HK-2 (cell line): ENCODE measurements at regions not wholly inside any gene's neighbourhood (a gene's known extent, or its start where the extent isn't known, plus 50 kb on each side); places are given as distances from the start of the nearest gene placed in this dataset.
"Not testable (repeated sequence)": the region's sequence is repeated elsewhere in the genome, so short reads cannot be mapped to it uniquely, and the experiment has no call there.

Experiments
- DNase-seq: peaks from one replicate; pipeline ENCODE4 v3.0.0-alpha.2; 2018; ENCODE audit not compliant: unreplicated experiment

DNA sequence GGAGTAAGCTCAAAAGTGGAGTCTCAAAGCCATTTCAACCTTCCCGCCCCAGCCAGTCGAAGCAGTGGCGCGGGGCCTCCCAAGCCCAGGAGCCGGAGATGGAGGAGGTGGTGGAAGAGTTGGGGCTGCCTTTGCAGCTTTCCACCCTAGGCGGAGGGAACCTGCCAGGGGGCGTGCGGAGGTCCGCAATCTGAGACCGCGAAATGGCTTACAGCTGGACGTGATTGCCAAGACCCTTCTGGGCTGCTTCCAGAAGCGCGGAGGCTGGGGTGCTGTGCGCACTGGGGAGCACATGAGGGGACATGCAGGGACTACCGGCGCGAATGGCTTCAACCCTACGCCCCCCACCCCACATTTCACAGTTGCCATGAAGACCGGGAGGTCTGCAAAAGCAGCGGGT is 86.2 kb downstream of the PRR15 start:
- no peak for DNase-seq

DNA sequence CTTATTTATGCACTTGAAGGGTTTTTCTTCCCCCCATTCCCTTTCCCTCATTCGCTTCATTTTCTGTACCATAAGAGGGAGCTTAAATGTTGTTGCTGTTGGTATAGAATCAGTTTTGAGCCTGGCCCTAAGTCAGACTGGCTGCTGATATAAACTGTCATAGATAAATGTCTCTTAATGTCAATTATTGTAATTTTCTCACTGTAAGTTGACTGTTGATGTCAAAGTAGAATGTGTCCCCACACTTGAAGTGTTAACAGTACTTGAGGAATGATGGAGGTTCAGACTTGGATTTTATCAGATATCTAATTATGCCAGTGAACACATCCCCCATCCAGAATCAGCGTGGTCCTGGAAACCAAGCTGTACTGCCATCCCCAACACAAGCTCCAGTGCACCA is 87.8 kb downstream of the PRR15 start:
- no peak for DNase-seq

DNA sequence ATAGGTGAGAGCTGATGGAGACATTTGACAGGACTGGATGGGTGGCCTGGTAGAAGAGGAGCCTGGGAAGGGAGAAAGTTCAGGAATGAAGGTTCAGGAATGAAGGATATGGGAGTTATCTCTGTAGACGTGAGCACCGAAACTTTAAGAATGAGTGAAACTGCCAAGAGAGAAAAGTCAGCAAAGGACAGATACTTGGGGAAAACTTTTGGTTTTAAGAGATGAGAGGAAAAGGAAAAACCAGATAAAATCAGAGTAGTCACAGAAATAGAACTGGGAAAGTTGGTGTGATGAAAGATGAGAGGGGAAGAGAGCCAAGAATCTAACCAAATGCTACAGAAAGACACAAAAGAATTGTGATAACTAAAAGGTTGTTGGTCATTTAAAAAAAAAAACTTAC is 88.9 kb downstream of the PRR15 start:
- DNase-seq, result no peak

DNA sequence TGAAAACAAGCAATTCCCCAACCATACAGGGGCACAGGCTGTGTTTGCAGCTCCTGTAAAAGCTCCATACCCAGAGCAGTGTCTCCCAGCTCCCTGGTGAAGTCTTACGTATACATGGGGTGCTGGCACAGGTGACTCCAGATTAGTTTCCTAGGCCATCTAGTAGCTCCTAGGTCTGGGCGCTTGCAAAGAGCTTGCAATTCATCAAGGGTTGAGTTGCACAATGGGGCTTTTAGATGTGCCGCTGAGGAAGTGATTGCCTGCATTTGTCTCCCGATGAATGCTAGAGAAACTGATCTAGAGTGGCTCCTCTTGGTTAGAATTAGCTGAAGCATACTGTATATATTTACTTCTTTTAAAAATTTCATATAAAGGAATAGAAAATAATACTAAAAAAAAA is 90.7 kb downstream of the PRR15 start:
- DNase-seq, result not testable (repeated sequence)

GRCh38 chr7:29657288-29657687 is 93.7 kb downstream of the PRR15 start:
- DNase-seq, result no peak

DNA sequence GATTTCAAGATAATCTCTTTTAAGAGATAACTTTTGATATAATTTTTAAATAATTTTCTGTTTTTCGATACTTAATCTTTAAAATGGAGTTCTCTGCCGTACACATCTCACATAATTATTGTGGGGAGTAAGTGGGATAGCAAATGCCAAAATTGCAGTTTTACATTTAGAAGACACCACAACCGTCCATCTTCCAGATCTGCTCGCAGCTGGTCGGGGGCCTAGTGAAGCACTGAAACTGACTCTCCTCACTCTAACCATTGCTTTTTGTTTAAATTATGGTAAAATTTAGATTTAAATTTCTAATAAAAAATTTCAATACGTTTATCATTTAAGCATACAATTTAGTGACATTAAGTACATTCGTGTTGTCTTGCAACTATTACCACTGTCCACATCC is 94.2 kb downstream of the PRR15 start:
- no peak for DNase-seq

DNA sequence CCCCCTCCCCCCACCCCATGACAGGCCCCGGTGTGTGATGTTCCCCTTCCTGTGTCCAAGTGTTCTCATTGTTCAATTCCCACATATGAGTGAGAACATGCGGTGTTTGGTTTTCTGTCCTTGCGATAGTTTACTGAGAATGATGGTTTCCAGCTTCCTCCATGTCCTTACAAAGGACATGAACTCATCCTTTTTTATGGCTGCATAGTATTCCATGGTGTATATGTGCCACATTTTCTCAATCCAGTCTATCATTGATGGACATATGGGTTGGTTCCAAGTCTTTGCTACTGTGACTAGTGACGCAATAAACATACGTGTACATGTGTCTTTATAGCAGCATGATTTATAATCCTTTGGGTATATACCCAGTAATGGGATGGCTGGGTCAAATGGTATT is 95.6 kb downstream of the PRR15 start:
- DNase-seq, result not testable (repeated sequence)

DNA sequence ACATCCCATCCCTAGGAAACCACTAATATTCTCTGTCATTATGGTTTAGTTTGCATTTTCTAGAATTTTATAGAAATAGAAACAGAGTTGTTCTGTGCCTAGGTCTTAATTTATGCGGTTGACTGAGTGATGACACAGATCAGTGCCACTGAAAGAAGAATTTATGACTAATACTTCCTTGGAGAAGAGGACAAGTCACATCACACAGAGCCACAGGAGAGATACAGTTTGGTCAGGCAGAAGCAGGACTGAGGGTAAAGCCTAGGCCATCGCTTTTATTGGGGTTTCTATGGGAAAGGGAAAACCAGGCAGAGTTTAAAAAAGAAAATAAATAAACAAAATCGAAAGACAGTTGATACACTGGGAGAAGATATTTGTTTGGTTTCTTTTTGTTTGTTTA is 99.3 kb downstream of the PRR15 start:
- DNase-seq, result not testable (repeated sequence)

DNA sequence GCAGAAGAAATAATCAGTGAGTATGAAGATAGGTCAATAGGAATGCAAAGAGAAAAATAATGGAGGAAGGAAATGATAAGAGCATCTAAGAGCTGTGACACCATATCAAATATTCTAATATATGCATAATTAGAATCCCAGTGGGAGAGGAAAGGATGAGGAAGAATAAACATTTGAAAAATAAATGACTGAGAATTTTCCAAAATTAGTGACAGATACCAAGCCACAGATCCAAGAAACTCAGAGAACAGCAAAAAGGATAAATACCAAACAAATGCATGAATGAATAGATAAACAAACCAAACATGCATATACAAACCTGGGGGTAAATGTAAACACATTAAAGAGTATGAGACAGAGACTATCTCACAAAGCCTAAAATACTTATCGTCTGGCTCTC is 101.4 kb downstream of the PRR15 start:
- DNase-seq, result not testable (repeated sequence)

- not testable (repeated sequence) for DNase-seq
Observed at GRCh38 chr7:29667096-29667669, 103.5 kb downstream of the PRR15 start.

GRCh38 chr7:29671286-29671685 is 107.7 kb downstream of the PRR15 start:
- DNase-seq, result not testable (repeated sequence)

DNA sequence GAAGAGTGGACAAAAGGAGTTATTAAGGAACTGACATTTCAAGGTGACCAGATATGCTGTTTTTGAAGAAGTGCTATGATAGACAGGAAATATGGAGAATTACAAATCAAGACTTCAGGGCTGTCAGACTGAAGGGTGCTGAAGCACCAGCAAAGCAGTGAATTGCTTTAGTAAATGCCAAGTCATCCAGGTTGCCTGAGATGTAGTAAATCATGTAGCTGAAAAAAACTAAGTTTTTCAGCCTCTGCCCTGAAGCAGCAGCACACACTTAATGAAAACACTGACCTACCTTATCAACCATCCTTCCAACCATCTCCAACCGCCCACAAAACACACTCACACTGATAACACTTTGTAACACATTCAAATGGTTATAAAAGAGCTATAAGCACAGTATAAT is 110.0 kb downstream of the PRR15 start:
- DNase-seq, result not testable (repeated sequence)

DNA sequence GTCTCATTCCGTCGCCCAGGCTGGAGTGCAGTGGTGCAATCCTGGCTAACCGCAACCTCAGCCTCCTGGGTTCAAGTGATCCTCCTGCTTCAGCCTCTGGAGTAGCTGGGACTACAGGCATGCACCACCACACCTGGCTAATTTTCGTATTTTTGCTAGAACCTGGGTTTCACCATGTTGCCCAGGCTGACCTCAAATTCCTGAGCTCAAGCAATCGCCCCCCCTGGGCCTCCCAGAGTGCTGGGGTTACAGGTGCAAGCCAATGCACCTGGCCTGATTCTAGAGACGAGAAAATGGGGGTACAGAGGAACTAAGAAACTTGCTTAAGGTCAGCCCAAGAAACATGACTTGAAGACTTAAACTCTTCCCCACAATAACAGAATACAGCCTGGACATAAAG is 111.0 kb downstream of the PRR15 start:
- not testable (repeated sequence) for DNase-seq

- DNase-seq, result not testable (repeated sequence)
Observed at GRCh38 chr7:29677254-29677653, 113.6 kb downstream of the PRR15 start.

DNA sequence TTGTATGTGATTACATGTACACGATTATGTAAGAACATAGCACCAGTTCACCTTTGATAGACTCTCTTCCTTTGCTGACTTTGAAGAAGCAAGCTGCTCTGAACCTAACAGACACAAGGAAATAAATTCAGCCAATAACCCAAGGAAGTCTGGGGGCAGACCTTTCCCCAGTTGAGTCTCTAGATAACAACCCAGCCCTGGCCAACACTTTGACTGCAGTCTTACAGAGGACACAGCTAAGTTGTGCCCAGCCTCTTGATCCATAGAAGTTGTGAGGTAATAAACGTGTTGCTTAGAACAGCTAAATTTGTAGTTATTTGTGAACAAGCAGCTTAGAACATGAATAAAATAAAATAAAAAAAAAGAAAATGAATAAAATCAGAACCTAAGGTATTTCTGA is 116.3 kb downstream of the PRR15 start:
- DNase-seq, result not testable (repeated sequence)

GRCh38 chr7:29680601-29681000 is 117.0 kb downstream of the PRR15 start:
- DNase-seq, result not testable (repeated sequence)

DNA sequence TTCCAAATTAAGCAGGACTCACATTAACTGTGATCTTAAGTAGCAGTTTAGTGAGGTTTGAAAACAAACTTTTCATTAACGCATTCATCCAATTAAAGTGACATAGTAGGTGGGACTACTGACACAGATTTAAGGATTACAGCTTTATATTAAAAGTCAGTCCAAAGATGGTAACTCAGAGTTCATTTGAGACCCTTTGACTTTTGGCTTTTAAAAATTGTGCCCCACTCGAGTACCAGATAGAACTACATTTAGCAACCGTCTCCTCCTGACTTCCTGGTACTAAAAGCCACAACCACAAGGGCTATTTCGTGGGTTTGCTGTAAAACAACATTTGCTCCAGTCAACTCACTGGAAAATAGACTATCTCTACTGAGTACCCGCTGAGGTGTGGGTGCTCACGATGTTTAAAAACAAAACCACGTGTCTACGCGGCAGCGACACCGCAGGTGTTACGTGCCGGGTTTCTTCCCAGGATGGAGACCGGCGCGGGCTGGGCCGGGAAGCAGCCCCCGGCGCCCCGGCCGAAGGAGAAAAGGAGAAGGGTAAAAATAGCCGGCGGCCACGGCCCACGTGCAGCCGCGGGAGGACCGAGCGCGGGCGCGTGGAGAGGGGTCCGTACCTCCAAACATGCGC is 120.6 kb downstream of the PRR15 start:
- not testable (repeated sequence) for DNase-seq

DNA sequence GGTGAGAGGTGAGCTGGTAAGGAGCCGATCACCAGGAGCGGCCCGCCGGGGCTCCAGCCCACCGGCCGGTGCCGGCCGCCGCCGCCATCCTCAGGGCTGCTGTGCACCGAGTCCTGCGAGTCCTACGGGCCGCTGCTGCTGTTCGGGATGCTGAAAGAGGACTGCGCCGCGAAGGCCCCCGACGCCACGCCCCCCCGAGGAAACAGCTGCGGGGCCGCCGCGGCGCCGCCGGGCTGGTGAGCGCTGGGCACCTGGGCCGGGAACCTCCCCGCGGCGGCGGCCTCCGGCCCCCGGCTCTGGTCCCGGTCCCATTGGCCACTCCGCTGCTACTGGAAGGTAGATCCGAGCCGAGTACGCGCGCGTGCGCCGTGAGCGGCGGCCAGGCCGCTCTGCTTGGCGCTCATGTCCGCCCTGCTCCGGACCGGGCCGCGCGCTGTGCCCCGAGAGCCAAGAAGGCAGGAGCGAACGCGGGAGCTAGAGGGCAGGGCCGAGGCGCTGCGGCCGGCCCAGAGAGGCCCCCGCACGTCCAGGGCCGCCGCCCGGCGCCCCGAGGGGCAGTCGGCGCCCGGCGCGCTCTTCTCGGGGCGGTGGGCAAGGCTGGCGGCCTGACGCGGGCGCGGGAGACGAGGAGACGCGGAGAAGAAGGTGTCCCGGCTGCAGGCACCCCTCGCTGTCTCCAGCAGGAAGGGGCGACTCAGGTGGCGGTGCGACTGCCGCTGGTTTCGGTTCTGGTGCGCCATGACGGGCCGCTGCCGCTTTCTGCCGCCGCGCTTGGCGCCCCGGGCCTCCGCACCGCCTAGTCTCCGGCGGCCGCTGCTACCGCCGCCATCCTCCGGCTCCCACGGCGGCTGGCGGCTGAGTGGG is 121.3 kb upstream of the WIPF3 start:
- peak; percentile 78 for DNase-seq

DNA sequence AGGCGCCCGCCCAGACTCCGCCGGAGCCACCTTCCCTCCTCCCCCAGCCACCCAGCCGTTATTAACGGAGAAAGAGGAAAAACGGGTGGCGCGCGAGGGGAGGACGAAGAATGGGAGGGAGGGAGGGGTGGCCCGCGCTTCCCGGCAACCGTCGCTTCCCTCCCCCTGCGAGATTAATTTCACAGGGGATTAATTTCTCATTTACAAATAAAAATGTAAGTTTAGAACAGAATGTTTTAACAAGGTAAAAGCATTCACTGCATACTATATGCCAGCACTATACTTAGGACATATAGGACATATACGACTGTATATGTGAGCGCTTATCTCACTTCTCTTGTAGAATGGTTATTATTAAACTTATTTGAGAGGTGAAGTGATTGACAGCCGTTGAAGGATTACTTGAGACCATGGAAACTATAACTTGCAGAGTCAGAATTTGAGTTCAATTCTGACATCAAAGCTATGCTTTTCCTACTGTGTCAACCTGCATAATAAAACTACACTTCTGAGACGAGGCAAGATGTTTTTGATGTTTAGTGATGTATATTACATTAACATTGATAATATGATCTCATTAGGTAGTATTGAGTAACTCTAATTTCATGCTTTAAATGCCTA is 120.5 kb upstream of the WIPF3 start:
- not testable (repeated sequence) for DNase-seq

- DNase-seq, result not testable (repeated sequence)
Observed at GRCh38 chr7:29690510-29690909, 115.8 kb upstream of the WIPF3 start.

DNA sequence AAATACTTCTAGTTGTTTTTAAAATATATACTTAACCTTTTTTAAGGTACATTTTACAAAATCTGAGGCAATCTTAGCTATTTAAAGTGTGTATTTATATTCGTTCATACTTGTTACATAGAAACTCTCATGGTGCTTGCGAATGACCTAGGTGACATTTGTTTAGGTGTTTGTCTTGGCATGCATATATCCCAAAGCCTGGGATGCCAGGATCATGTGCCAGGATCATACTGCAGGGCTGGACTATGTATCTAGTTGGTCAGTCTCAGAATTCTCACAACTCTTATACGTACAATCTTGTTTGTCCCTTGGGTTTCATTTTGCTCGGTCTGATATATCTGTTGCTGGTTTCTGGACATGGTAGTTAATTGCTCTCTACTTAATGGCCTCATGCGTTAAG is 109.9 kb upstream of the WIPF3 start:
- DNase-seq, result not testable (repeated sequence)

DNA sequence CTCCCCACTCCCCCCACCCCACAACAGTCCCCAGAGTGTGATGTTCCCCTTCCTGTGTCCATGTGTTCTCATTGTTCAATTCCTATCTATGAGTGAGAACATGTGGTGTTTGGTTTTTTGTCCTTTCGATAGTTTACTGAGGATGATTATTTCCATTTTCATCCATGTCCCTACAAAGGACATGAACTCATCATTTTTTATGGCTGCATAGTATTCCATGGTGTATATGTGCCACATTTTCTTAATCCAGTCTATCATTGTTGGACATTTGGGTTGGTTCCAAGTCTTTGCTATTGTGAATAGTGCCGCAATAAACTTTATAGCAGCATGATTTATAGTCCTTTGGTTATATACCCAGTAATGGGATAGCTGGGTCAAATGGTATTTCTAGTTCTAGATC is 106.6 kb upstream of the WIPF3 start:
- not testable (repeated sequence) for DNase-seq
